Suprapubic skin (tissue), 4 donors: ENCODE measurements at regions not wholly inside any gene's neighbourhood (a gene's known extent, or its start where the extent isn't known, plus 50 kb on each side); places are given as distances from the start of the nearest gene placed in this dataset.

Source experiments
- DNase-seq, 2 donors: peaks; one replicate each; pipeline ENCODE4 v3.0.0-alpha.2; 2019; ENCODE audit warnings: low spot score in 2 of 2
- H3K27ac ChIP-seq: fragments of 200-600 bp; sonication (generic); one replicate; pipeline ENCODE4 v1.5.1; 2019
- H3K27me3 ChIP-seq: fragments of 200-600 bp; sonication (generic); one replicate; pipeline ENCODE4 v1.5.1; 2019
- H3K36me3 ChIP-seq: fragments of 200-600 bp; sonication (generic); one replicate; pipeline ENCODE4 v1.5.1; 2019
- H3K4me1 ChIP-seq: fragments of 200-600 bp; sonication (generic); one replicate; pipeline ENCODE4 v1.5.1; 2019
- H3K4me3 ChIP-seq: fragments of 200-600 bp; sonication (generic); one replicate; pipeline ENCODE4 v1.5.1; 2019; ENCODE audit warnings: mild to moderate bottlenecking
- H3K9me3 ChIP-seq: fragments of 200-600 bp; sonication (generic); one replicate; pipeline ENCODE4 v1.5.1; 2019
- EP300 ChIP-seq: sonication (generic); formaldehyde crosslinking; IDR thresholded peaks from one replicate; pipeline ENCODE4 v1.6.1; 2017; ENCODE audit warnings: antibody characterized with exemption
- POLR2A ChIP-seq, 2 donors: fragments of 450-650 bp; IDR thresholded peaks; one replicate each; pipeline ENCODE4 v1.6.1; 2017; ENCODE audit warnings: antibody characterized with exemption in 2 of 2, mild to moderate bottlenecking in 2 of 2, moderate library complexity in 2 of 2
- POLR2AphosphoS5 ChIP-seq, 3 donors: sonication (generic); formaldehyde crosslinking; IDR thresholded peaks; one replicate each; pipeline ENCODE4 v1.6.1; 2017; ENCODE audit warnings: antibody characterized with exemption in 3 of 3
- WGBS: methylation state at CpG from one replicate; pipeline ENCODE4 v1.1.5; 2018; 5-methylcytosine and 5-hydroxymethylcytosine counted together
- TF ChIP-seq, protein P1 (sequence below), 2 donors: fragments of 200-600 bp in 1 of 2; fragments of 450-650 bp in 1 of 2; sonication (generic) in 1 of 2; IDR thresholded peaks; one replicate each; pipeline ENCODE4 v1.5.1; 2016 to 2019; ENCODE audit warnings: antibody characterized with exemption in 2 of 2, mild to moderate bottlenecking in 1 of 2, moderate library complexity in 1 of 2

GRCh38 chr15:24858737-24859601 is 95.8 kb upstream of the SNRPN start:
- no peaks in the 10 kb centered on the region for H3K36me3 ChIP-seq
- no peak overlapping the region for H3K27ac ChIP-seq
- 43% methylated on average over 7 of the region's 7 CpGs for WGBS
- no peak overlapping the region for H3K4me3 ChIP-seq
- no peak for DNase-seq
- TF ChIP-seq POLR2AphosphoS5 (IDR thresholded peaks at IDR 0.05): no peak
- TF ChIP-seq, protein P1, sequence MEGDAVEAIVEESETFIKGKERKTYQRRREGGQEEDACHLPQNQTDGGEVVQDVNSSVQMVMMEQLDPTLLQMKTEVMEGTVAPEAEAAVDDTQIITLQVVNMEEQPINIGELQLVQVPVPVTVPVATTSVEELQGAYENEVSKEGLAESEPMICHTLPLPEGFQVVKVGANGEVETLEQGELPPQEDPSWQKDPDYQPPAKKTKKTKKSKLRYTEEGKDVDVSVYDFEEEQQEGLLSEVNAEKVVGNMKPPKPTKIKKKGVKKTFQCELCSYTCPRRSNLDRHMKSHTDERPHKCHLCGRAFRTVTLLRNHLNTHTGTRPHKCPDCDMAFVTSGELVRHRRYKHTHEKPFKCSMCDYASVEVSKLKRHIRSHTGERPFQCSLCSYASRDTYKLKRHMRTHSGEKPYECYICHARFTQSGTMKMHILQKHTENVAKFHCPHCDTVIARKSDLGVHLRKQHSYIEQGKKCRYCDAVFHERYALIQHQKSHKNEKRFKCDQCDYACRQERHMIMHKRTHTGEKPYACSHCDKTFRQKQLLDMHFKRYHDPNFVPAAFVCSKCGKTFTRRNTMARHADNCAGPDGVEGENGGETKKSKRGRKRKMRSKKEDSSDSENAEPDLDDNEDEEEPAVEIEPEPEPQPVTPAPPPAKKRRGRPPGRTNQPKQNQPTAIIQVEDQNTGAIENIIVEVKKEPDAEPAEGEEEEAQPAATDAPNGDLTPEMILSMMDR (IDR thresholded peaks at IDR 0.05): no peak
- no peak for TF ChIP-seq POLR2A (IDR thresholded peaks at IDR 0.05)
- TF ChIP-seq EP300: no peak
- H3K27me3 ChIP-seq: peaks cover 6% of the 10 kb centered on the region
- no peaks in the 10 kb centered on the region for H3K4me1 ChIP-seq
- H3K9me3 ChIP-seq: no peaks in the 10 kb centered on the region

GRCh38 chr15:24861014-24861690 is 93.6 kb upstream of the SNRPN start:
- no peaks in the 10 kb centered on the region for H3K4me1 ChIP-seq
- 55% methylated on average over 1 of the region's 1 CpG for WGBS
- DNase-seq: no peak

DNA sequence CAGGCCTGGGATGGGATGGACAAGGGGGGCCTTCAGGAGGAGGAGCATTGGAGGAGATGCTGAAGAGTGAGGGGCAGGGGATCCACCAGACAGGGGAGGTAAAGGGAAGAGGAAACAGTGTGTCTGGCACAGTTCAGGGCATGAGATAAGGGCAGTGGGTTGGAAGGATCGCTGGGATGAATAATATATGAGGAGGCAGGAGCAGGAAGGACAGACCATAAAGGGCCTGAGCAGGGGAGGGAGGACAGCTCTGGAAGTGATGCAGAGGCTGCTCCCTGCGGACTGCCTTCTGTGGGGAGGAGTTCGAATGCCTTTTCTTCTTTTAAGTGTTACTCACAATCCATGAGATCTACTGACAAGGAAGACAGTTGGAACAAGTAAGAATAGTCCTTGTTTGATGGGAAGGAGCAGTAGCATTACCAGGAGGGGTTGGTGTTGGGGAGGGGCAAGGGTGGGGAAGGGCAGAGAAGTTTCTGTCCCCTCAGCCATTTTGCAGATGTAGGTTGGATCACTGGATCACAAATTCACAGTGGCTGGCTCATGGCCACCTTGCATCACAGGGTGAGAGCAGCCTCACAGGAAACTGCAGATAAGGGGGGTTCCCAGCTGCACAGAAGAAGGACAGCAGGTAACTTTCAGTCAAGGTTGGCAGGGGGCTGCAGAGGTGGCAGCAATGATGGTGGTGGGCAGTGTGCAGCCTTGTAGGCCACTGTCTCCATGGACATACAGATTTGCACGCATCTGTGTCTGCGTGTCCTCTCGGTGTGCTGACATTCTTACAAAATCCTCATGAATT is 91.9 kb upstream of the SNRPN start:
- Histone ChIP-seq H3K4me1 (no peaks in the 10 kb centered on the region), H3K27me3 (peaks cover under 1% of the 10 kb centered on the region), H3K9me3 (peaks cover 4% of the 10 kb centered on the region), H3K4me3 (no peak overlapping the region), H3K27ac (no peak overlapping the region), H3K36me3 (no peaks in the 10 kb centered on the region)
- DNase-seq: no peak
- TF ChIP-seq POLR2AphosphoS5 (IDR thresholded peaks at IDR 0.05) (no peak), EP300 (no peak), POLR2A (IDR thresholded peaks at IDR 0.05) (no peak)
- TF ChIP-seq, protein P1 (IDR thresholded peaks at IDR 0.05): no peak
- WGBS: 64% methylated on average over 6 of the region's 6 CpGs

More at GRCh38 chr15:24861014-24861690, 93.6 kb upstream of the SNRPN start:
- no peak overlapping the region for H3K27ac ChIP-seq
- peaks cover 6% of the 10 kb centered on the region for H3K27me3 ChIP-seq
- peaks cover 2% of the 10 kb centered on the region for H3K9me3 ChIP-seq
- H3K4me3 ChIP-seq: no peak overlapping the region
- TF ChIP-seq POLR2A (IDR thresholded peaks at IDR 0.05) (no peak), EP300 (no peak), POLR2AphosphoS5 (IDR thresholded peaks at IDR 0.05) (no peak)
- TF ChIP-seq, protein P1 (IDR thresholded peaks at IDR 0.05): no peak
- H3K36me3 ChIP-seq: no peaks in the 10 kb centered on the region

GRCh38 chr15:24865303-24865702 is 89.5 kb upstream of the SNRPN start:
- WGBS: 87% methylated on average over 4 of the region's 4 CpGs
- Histone ChIP-seq H3K36me3 (no peaks in the 10 kb centered on the region), H3K27ac (no peak overlapping the region), H3K4me3 (no peak overlapping the region), H3K27me3 (no peaks in the 10 kb centered on the region), H3K9me3 (peaks cover 4% of the 10 kb centered on the region), H3K4me1 (no peaks in the 10 kb centered on the region)
- TF ChIP-seq EP300 (no peak), POLR2A (IDR thresholded peaks at IDR 0.05) (no peak), POLR2AphosphoS5 (IDR thresholded peaks at IDR 0.05) (no peak)
- TF ChIP-seq, protein P1 (IDR thresholded peaks at IDR 0.05): no peak
- DNase-seq: no peak
